PC-3 (cell line): ENCODE measurements at regions not wholly inside any gene's neighbourhood (a gene's known extent, or its start where the extent isn't known, plus 50 kb on each side); places are given as distances from the start of the nearest gene placed in this dataset.

Source experiments
- ATAC-seq: fragments of 200-7000 bp; cut with Tn5 transposase; 2 replicates; pipeline ENCODE4 v1.9.1; 2020; ENCODE audit warnings: mild to moderate bottlenecking, moderate library complexity
- BruUV-seq: library from RNA; stranded (reverse); fragments of 400-500 nt; replicated peaks from 2 replicates; lab custom pipeline; 2021; lab: Mats Ljungman, UMichigan
- CTCF ChIA-PET: fragments of 300-600 bp; sonication (Branson Sonifier 250); formaldehyde crosslinking; loops from one replicate; lab custom pipeline; 2022; ENCODE audit warnings: antibody characterized with exemption; lab: Charles Lee
- POLR2A ChIA-PET: fragments of 300-600 bp; sonication (Branson Sonifier 250); formaldehyde crosslinking; loops from one replicate; lab custom pipeline; 2022; ENCODE audit warnings: antibody characterized with exemption; ENCODE audit not compliant: unreplicated experiment; lab: Charles Lee
- DNase-seq: peaks from one replicate; pipeline ENCODE4 v3.0.0-alpha.2; 2015
- H2AFZ ChIP-seq: fragments of 300-600 bp; sonication (generic); 2 replicates; pipeline ENCODE4 v1.6.0; 2016; ENCODE audit warnings: antibody characterized with exemption, low read length
- H3F3A ChIP-seq: fragments of 300-600 bp; sonication (generic); one replicate; pipeline ENCODE4 v1.6.0; 2017; ENCODE audit warnings: antibody characterized with exemption, low read length, control low read depth, mild to moderate bottlenecking; ENCODE audit not compliant: unreplicated experiment
- H3K27ac ChIP-seq: fragments of 300-600 bp; sonication (generic); 2 replicates; pipeline ENCODE4 v1.5.1; 2016; ENCODE audit warnings: mild to moderate bottlenecking, low read length
- H3K27me3 ChIP-seq: fragments of 300-600 bp; sonication (generic); 2 replicates; pipeline ENCODE4 v1.6.1; 2016; ENCODE audit warnings: low read length, mixed read lengths
- H3K36me3 ChIP-seq: fragments of 300-600 bp; sonication (generic); 2 replicates; pipeline ENCODE4 v1.6.1; 2016; ENCODE audit warnings: low read depth, mixed run types, low read length, mixed read lengths
- H3K4me1 ChIP-seq: fragments of 300-600 bp; sonication (generic); 2 replicates; pipeline ENCODE4 v1.5.1; 2016; ENCODE audit warnings: low read length; ENCODE audit not compliant: insufficient read depth
- H3K4me2 ChIP-seq: fragments of 300-600 bp; sonication (generic); 2 replicates; pipeline ENCODE4 v1.6.0; 2016; ENCODE audit warnings: low read length
- H3K4me3 ChIP-seq: fragments of 300-600 bp; sonication (generic); 2 replicates; pipeline ENCODE4 v1.5.1; 2016; ENCODE audit warnings: mild to moderate bottlenecking, low read length, mixed read lengths
- H3K79me2 ChIP-seq: fragments of 300-600 bp; sonication (generic); 2 replicates; pipeline ENCODE4 v1.6.1; 2017; ENCODE audit warnings: low read length, mixed read lengths
- H3K9ac ChIP-seq: fragments of 300-600 bp; sonication (generic); 2 replicates; pipeline ENCODE4 v1.6.0; 2016; ENCODE audit warnings: mild to moderate bottlenecking, low read length
- H3K9me2 ChIP-seq: fragments of 300-600 bp; sonication (generic); replicated peaks from 2 replicates; pipeline ENCODE4 v1.6.1; 2016; ENCODE audit warnings: mixed run types, low read length, mixed read lengths
- H3K9me3 ChIP-seq: fragments of 300-600 bp; sonication (generic); 2 replicates; pipeline ENCODE4 v1.6.1; 2016; ENCODE audit warnings: low read length, mixed read lengths
- H4K20me1 ChIP-seq: fragments of 300-600 bp; sonication (generic); 2 replicates; pipeline ENCODE4 v1.6.1; 2016; ENCODE audit warnings: low read length, mixed read lengths
- EZH2 ChIP-seq: fragments of 300-600 bp; sonication (generic); IDR thresholded peaks from one replicate; pipeline ENCODE4 v1.6.1; 2017; ENCODE audit warnings: antibody characterized with exemption, mild to moderate bottlenecking, low read length; ENCODE audit not compliant: unreplicated experiment
- EZH2phosphoT487 ChIP-seq: fragments of 300-600 bp; sonication (generic); IDR thresholded peaks from 2 replicates; pipeline ENCODE4 v1.6.1; 2018; ENCODE audit warnings: mild to moderate bottlenecking, antibody characterized with exemption, low read length, borderline replicate concordance
- intact Hi-C: fragments of 100-400 bp; cut with micrococcal nuclease; formaldehyde crosslinking; loops from 2 replicates; pipeline ENCODE4 v1.9.0; 2023
- TF ChIP-seq, protein P1 (sequence below): fragments of 300-600 bp; sonication (generic); conservative IDR thresholded peaks from 2 replicates; pipeline ENCODE4 v1.5.1; 2017; ENCODE audit warnings: antibody characterized with exemption, low read depth, mild to moderate bottlenecking, low read length

DNA sequence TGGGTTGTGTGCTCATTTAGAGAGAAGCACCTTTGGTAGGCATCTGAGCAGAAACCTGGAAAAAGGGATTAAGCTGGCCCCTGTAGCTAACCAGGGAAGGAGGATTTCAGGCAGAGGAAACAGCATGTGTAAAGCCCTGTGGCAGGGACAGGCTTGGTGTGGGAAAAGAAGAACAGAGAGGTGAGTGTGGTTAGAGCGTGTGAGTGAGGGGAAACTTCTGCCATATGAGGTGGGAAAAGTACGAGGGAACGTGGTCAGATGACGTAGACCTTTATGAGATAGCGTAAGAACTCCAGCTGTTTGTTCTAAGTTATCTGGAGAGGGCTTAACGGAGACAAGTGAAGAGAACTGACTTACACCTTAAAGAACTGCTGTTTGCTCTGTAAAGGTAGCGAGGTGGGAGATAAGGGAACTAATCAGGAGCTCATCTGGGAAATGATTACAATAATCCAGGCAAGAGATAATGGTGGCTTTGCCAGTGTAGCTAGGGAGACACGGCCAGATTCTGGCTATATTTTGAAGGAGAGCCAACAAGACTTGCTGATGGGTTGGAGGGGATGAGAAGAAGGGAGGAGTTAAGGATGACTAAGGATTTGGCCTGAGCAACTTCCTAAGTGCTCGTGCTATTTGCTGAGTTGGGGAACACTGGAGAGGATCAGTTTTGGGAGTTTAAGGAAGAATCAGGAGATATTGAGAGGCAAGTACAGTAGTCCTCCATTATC lies 234.0 kb downstream of the ETNK1 start:
- H3K9me2 ChIP-seq, result no peaks in the 10 kb centered on the region
- ATAC-seq, result no peak
- no peak overlapping the region for H2AFZ ChIP-seq
- no peaks in the 10 kb centered on the region for H3F3A ChIP-seq
- H3K9me3 ChIP-seq, result no peaks in the 10 kb centered on the region
- no peak overlapping the region for H3K4me2 ChIP-seq
- H3K27me3 ChIP-seq, result no peaks in the 10 kb centered on the region
- intact Hi-C loops, result no loop called here
- CTCF ChIA-PET, result no interaction called here
- no peak overlapping the region for H3K9ac ChIP-seq
- TF ChIP-seq, protein P1, sequence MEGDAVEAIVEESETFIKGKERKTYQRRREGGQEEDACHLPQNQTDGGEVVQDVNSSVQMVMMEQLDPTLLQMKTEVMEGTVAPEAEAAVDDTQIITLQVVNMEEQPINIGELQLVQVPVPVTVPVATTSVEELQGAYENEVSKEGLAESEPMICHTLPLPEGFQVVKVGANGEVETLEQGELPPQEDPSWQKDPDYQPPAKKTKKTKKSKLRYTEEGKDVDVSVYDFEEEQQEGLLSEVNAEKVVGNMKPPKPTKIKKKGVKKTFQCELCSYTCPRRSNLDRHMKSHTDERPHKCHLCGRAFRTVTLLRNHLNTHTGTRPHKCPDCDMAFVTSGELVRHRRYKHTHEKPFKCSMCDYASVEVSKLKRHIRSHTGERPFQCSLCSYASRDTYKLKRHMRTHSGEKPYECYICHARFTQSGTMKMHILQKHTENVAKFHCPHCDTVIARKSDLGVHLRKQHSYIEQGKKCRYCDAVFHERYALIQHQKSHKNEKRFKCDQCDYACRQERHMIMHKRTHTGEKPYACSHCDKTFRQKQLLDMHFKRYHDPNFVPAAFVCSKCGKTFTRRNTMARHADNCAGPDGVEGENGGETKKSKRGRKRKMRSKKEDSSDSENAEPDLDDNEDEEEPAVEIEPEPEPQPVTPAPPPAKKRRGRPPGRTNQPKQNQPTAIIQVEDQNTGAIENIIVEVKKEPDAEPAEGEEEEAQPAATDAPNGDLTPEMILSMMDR, result no peak
- peak; percentile 5 for DNase-seq
- POLR2A ChIA-PET, result no interaction called here
- no TSS peak for BruUV-seq
- H3K27ac ChIP-seq, result no peak overlapping the region
- no peak overlapping the region for H3K4me3 ChIP-seq
- no peaks in the 10 kb centered on the region for H3K79me2 ChIP-seq
- no peaks in the 10 kb centered on the region for H4K20me1 ChIP-seq
- no peaks in the 10 kb centered on the region for H3K36me3 ChIP-seq
- H3K4me1 ChIP-seq, result no peaks in the 10 kb centered on the region

DNA sequence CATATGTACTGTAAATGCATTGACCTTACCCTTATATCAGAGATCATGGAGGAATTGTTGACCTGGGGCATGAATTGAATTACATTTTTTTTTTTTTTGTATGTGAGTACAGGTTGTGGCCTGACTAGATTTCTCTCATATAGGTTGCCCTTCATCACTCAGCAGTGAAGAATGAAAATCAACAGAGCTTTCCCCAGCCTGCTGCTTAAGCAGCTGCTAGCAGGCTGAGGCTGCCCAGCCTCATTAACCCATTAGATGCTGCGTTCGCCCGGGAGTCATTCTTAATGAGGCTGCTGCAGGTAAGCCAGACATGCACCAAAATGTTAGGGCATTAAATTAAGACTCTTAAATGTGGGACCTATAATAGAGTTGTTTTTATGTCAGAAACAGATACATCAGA lies 236.0 kb downstream of the ETNK1 start:
- no peak for ATAC-seq
- H3F3A ChIP-seq, result no peaks in the 10 kb centered on the region

DNA sequence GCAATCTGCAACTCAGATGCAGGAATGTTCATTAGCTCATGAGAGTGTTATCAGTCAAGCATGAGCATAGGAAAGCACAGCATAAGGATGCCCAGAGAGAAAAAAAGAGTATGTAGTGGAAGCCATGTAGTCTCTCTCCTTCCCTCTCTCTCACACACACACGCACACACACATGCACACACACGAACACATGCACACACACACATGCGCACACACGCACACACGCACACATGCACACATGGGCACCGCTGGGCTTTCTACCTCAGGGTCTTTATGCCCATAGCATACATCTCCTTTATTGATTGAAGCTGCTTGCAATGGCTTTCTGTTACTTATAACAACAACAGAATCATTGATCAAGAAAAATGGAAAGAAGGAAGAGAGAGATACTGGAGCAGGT lies 240.9 kb downstream of the ETNK1 start:
- H3F3A ChIP-seq, result no peaks in the 10 kb centered on the region
- H3K27me3 ChIP-seq, result no peaks in the 10 kb centered on the region
- ChIA-PET CTCF (no interaction called here), POLR2A (no interaction called here)
- H3K27ac ChIP-seq, result no peak overlapping the region
- no peak overlapping the region for H3K4me2 ChIP-seq
- ATAC-seq (no peak), DNase-seq (no peak)
- H3K9me3 ChIP-seq, result no peaks in the 10 kb centered on the region
- H3K36me3 ChIP-seq, result no peaks in the 10 kb centered on the region
- TF ChIP-seq EZH2 (no peak), EZH2phosphoT487 (no peak)
- TF ChIP-seq, protein P1, result no peak
- no peaks in the 10 kb centered on the region for H3K9me2 ChIP-seq
- intact Hi-C loops, result no loop called here
- no peaks in the 10 kb centered on the region for H3K4me1 ChIP-seq
- no peak overlapping the region for H3K4me3 ChIP-seq
- BruUV-seq, result no TSS peak
- no peaks in the 10 kb centered on the region for H4K20me1 ChIP-seq
- H3K9ac ChIP-seq, result no peak overlapping the region
- H2AFZ ChIP-seq, result no peak overlapping the region
- no peaks in the 10 kb centered on the region for H3K79me2 ChIP-seq

More for the DNA sequence above, 236.0 kb downstream of the ETNK1 start:
- TF ChIP-seq, protein P1, result no peak
- no peak for TF ChIP-seq EZH2phosphoT487
- TF ChIP-seq EZH2, result no peak
- Histone ChIP-seq H3K36me3 (no peaks in the 10 kb centered on the region), H3K4me1 (no peaks in the 10 kb centered on the region), H3K4me3 (no peak overlapping the region), H4K20me1 (no peaks in the 10 kb centered on the region), H3K4me2 (no peak overlapping the region), H3K27ac (no peak overlapping the region), H3K9me2 (no peaks in the 10 kb centered on the region), H2AFZ (no peak overlapping the region), H3K9ac (no peak overlapping the region), H3K79me2 (no peaks in the 10 kb centered on the region), H3K27me3 (no peaks in the 10 kb centered on the region), H3K9me3 (no peaks in the 10 kb centered on the region)
- ChIA-PET POLR2A (no interaction called here), CTCF (no interaction called here)
- intact Hi-C loops, result no loop called here
- no peak for DNase-seq
- no TSS peak for BruUV-seq
